K562 (cell line): ENCODE measurements at regions not wholly inside any gene's neighbourhood (a gene's known extent, or its start where the extent isn't known, plus 50 kb on each side); places are given as distances from the start of the nearest gene placed in this dataset.

Experiments used
- ATAC-seq: fragments of 200-7000 bp; cut with Tn5 transposase; 3 replicates; pipeline ENCODE4 v1.9.1; 2020; ENCODE audit warnings: moderate library complexity
- BruUV-seq: library from RNA; stranded (reverse); fragments of 400-500 nt; replicated peaks from 2 replicates; lab custom pipeline; 2021; lab: Mats Ljungman, UMichigan
- CTCF ChIA-PET: fragments of 300-600 bp; formaldehyde crosslinking; extraction: SDS; loops from one replicate; lab custom pipeline; 2021; ENCODE audit warnings: low intra/inter-chr PET ratio; lab: Yijun Ruan, JAX
- POLR2A ChIA-PET: fragments of 300-600, 350-650 bp; sonication (Branson Sonifier 250); formaldehyde crosslinking; extraction: SDS; loops from one replicate; lab custom pipeline; 2021; ENCODE audit warnings: antibody characterized with exemption, inconsistent platforms; lab: Yijun Ruan, JAX
- DNase-seq, 4 experiments: peaks; one replicate each; pipeline versions ENCODE4 v3.0.0 to v3.0.0-alpha.2; 2011 to 2018; ENCODE audit warnings: low spot score in 3 of 4, mixed read lengths in 3 of 4; ENCODE audit errors: extremely low read depth in 1 of 4
- FAIRE-seq: peaks from 2 replicates; lab custom pipeline; 2011; peaks lifted over from hg19 to GRCh38; lab: Jason Lieb, UNC
- H2AFZ ChIP-seq: 2 replicates; pipeline ENCODE4 v1.6.0; 2011; ENCODE audit warnings: low read depth, low read length, control low read depth, inconsistent platforms
- H3K27ac ChIP-seq: fragments of 200-600 bp; 3 replicates; pipeline ENCODE4 v1.8.0; 2011; ENCODE audit warnings: low read depth, mild to moderate bottlenecking, control low read depth, inconsistent platforms, low read length, moderate library complexity, mixed read lengths; ENCODE audit errors: extremely low read depth
- H3K27me3 ChIP-seq, 2 experiments: fragments of 300-600 bp in 1 of 2; 2 replicates in 1 of 2; 3 replicates in 1 of 2; pipeline versions ENCODE4 v1.6.0 to v1.8.0; 2011; ENCODE audit warnings: inconsistent platforms in 2 of 2, low read length in 2 of 2, mild to moderate bottlenecking in 1 of 2, mixed read lengths in 1 of 2, moderate library complexity in 1 of 2; ENCODE audit not compliant: control insufficient read depth in 2 of 2, insufficient read depth in 2 of 2
- H3K36me3 ChIP-seq: fragments of 300-600 bp; 3 replicates; pipeline ENCODE4 v1.8.0; 2011; ENCODE audit warnings: mild to moderate bottlenecking, low read length, inconsistent platforms; ENCODE audit not compliant: control insufficient read depth, insufficient read depth
- H3K4me1 ChIP-seq, 2 experiments: fragments of 200-600 bp in 1 of 2; replicated peaks in 1 of 2; 2 replicates in 1 of 2; 3 replicates in 1 of 2; pipeline versions ENCODE4 v1.5.1 to v1.8.0; 2011; ENCODE audit warnings: inconsistent platforms in 2 of 2, low read length in 2 of 2, mild to moderate bottlenecking in 1 of 2, mixed read lengths in 1 of 2, moderate library complexity in 1 of 2; ENCODE audit not compliant: control insufficient read depth in 2 of 2, insufficient read depth in 2 of 2
- H3K4me2 ChIP-seq: 2 replicates; pipeline ENCODE4 v1.6.1; 2011; ENCODE audit warnings: low read length, control low read depth, inconsistent platforms, mixed read lengths; ENCODE audit not compliant: insufficient read depth
- H3K4me3 ChIP-seq: fragments of 200-600 bp; sonication (generic), shearing (Covaris generic); 2 replicates; pipeline ENCODE4 v1.5.1; 2016; ENCODE audit warnings: control low read depth, inconsistent platforms
- H3K79me2 ChIP-seq: fragments of 200-600 bp; 3 replicates; pipeline ENCODE4 v1.8.0; 2011; ENCODE audit warnings: low read length, inconsistent platforms; ENCODE audit not compliant: control insufficient read depth, insufficient read depth
- H3K9ac ChIP-seq, 2 experiments: 2 replicates each; pipeline versions ENCODE4 v1.6.0 to v1.6.1; 2011; ENCODE audit warnings: low read depth in 2 of 2, low read length in 2 of 2, control low read depth in 1 of 2, inconsistent platforms in 1 of 2, mild to moderate bottlenecking in 1 of 2, mixed read lengths in 1 of 2; ENCODE audit not compliant: insufficient read depth in 1 of 2
- H3K9me1 ChIP-seq: one replicate; pipeline ENCODE4 v1.6.0; 2011; ENCODE audit warnings: inconsistent platforms, mild to moderate bottlenecking, low read length, moderate library complexity; ENCODE audit not compliant: control insufficient read depth, insufficient read depth
- H3K9me3 ChIP-seq: replicated peaks from 2 replicates; pipeline ENCODE4 v1.5.1; 2011; ENCODE audit warnings: low read depth, low read length, inconsistent platforms; ENCODE audit not compliant: control insufficient read depth, insufficient read depth
- H4K20me1 ChIP-seq: replicated peaks from 2 replicates; pipeline ENCODE4 v1.6.1; 2011; ENCODE audit warnings: low read length, inconsistent platforms, mixed read lengths; ENCODE audit not compliant: control insufficient read depth, insufficient read depth
- BACH1 ChIP-seq: fragments of 200-800 bp; sonication (Bioruptor generic); IDR thresholded peaks from 2 replicates; pipeline ENCODE4 v1.6.1; 2016; ENCODE audit warnings: missing genetic modification characterization, missing compliant biosample characterization
- ESRRB ChIP-seq: fragments of 250-450 bp; sonication (Bioruptor Pico); IDR thresholded peaks from 2 replicates; pipeline ENCODE4 v1.5.0; 2020; ENCODE audit warnings: mild to moderate bottlenecking, moderate library complexity, borderline replicate concordance
- EZH2 ChIP-seq: IDR thresholded peaks from 2 replicates; pipeline ENCODE4 v1.6.1; 2012; ENCODE audit warnings: low read depth, mild to moderate bottlenecking, inconsistent platforms, low read length, borderline replicate concordance
- GATAD2B ChIP-seq: fragments of 450-650 bp; IDR thresholded peaks from 2 replicates; pipeline ENCODE4 v1.6.1; 2017; ENCODE audit warnings: mild to moderate bottlenecking, borderline replicate concordance
- HIVEP1 ChIP-seq: fragments of 250-450 bp; sonication (Bioruptor Pico); IDR thresholded peaks from 2 replicates; pipeline ENCODE4 v1.4.0; 2020; ENCODE audit warnings: mild to moderate bottlenecking
- JUN ChIP-seq, 2 experiments: sonication (generic) in 1 of 2; formaldehyde crosslinking in 1 of 2; IDR thresholded peaks; 2 replicates each; pipeline versions ENCODE4 v1.6.1 to v1.8.0; 2012 to 2022; ENCODE audit warnings: borderline replicate concordance in 2 of 2, mild to moderate bottlenecking in 2 of 2, improper control_type of control experiment in 1 of 2, low read depth in 1 of 2, low read length in 1 of 2, missing genetic modification reagents in 1 of 2
- NFE2L1 ChIP-seq: fragments of 450-650 bp; IDR thresholded peaks from 2 replicates; pipeline ENCODE4 v1.6.1; 2016; ENCODE audit warnings: missing genetic modification characterization, low read depth, mild to moderate bottlenecking, missing compliant biosample characterization, moderate library complexity, borderline replicate concordance
- NR2F6 ChIP-seq: fragments of 450-650 bp; formaldehyde crosslinking; IDR thresholded peaks from 2 replicates; pipeline ENCODE4 v1.4.0; 2020; ENCODE audit warnings: mild to moderate bottlenecking
- SP1 ChIP-seq: sonication (generic); formaldehyde crosslinking; IDR thresholded peaks from 2 replicates; pipeline ENCODE4 v1.8.1; 2022; ENCODE audit warnings: mild to moderate bottlenecking, missing genetic modification reagents
- SUPT5H ChIP-seq: fragments of 450-650 bp; IDR thresholded peaks from 2 replicates; pipeline ENCODE4 v1.6.1; 2016
- ZNF140 ChIP-seq: fragments of 250-450 bp; sonication (Bioruptor Pico); IDR thresholded peaks from 2 replicates; pipeline ENCODE4 v1.8.0; 2021; ENCODE audit warnings: moderate library complexity, mild to moderate bottlenecking, inconsistent platforms
- ZNF197 ChIP-seq: fragments of 200-800 bp; sonication (Bioruptor generic); IDR thresholded peaks from 2 replicates; pipeline ENCODE4 v1.6.1; 2016; ENCODE audit warnings: low read depth, missing genetic modification characterization, missing compliant biosample characterization
- WGBS: fragments of 100-300 bp; shearing (Covaris generic); methylation state at CpG from one replicate; pipeline ENCODE4 v1.1.6; 2016; ENCODE audit warnings: low coverage, mixed read lengths; ENCODE audit not compliant: insufficient coverage; ENCODE audit errors: missing lambda C conversion rate; 5-methylcytosine and 5-hydroxymethylcytosine counted together
- in situ Hi-C: fragments of 300-500 bp; cut with MboI; formaldehyde crosslinking; loops from 4 replicates; pipeline ENCODE4 v1.15.0; 2018; ENCODE audit warnings: inconsistent platforms, mixed read lengths
- intact Hi-C: fragments of 100-400 bp; cut with micrococcal nuclease; formaldehyde crosslinking; loops from 2 replicates; pipeline ENCODE4 v1.14.2; 2022
- TF ChIP-seq, protein P1 (sequence below): fragments of 450-650 bp; formaldehyde crosslinking; IDR thresholded peaks from 2 replicates; pipeline ENCODE4 v1.4.0; 2020; ENCODE audit warnings: mild to moderate bottlenecking, mixed read lengths
- TF ChIP-seq, protein P2 (sequence below): fragments of 250-450 bp; sonication (Bioruptor Pico); IDR thresholded peaks from 2 replicates; pipeline ENCODE4 v1.4.0; 2020; ENCODE audit warnings: mild to moderate bottlenecking, moderate library complexity
- TF ChIP-seq, protein P3 (sequence below), 2 experiments: fragments of 150-350 bp in 1 of 2; IDR thresholded peaks; 2 replicates each; pipeline ENCODE4 v1.6.1; 2012 to 2016; ENCODE audit warnings: low read depth in 2 of 2, low read length in 2 of 2, mild to moderate bottlenecking in 1 of 2, moderate library complexity in 1 of 2

DNA sequence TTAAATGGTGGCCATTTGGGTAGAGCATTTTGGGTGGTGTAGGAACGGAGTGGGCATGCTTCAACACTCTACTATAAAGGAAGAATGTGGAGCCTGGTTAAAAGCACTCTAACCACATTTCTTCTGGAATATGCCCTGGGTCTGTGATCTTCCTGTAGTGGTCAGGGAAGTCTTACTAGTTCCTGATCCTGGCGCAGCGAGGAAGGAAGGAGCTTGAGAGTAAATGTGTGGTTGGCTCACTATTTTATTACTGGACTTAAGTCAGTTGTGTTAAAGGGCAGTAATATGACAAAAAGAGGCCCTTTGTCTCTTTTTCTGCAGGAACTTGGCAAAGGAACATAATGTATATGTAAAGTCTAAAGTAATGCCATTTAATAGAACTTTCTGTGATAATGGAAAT lies 197.6 kb upstream of the ZPLD1 start:
- H3K36me3 ChIP-seq: no peaks in the 10 kb centered on the region
- WGBS: 0% methylated on average over 3 of the region's 3 CpGs
- intact Hi-C loops: no loop called here
- H3K9me3 ChIP-seq: no peaks in the 10 kb centered on the region
- no peaks in the 10 kb centered on the region for H4K20me1 ChIP-seq
- no peaks in the 10 kb centered on the region for H3K27me3 ChIP-seq
- H2AFZ ChIP-seq: no peak overlapping the region
- no peaks in the 10 kb centered on the region for H3K9me1 ChIP-seq
- DNase-seq: no peak
- no peaks in the 10 kb centered on the region for H3K4me1 ChIP-seq
- H3K27ac ChIP-seq: no peak overlapping the region
- CTCF ChIA-PET: no interaction called here
- in situ Hi-C loops: no loop called here
- FAIRE-seq: no peak
- H3K79me2 ChIP-seq: no peaks in the 10 kb centered on the region
- TF ChIP-seq, protein P1, sequence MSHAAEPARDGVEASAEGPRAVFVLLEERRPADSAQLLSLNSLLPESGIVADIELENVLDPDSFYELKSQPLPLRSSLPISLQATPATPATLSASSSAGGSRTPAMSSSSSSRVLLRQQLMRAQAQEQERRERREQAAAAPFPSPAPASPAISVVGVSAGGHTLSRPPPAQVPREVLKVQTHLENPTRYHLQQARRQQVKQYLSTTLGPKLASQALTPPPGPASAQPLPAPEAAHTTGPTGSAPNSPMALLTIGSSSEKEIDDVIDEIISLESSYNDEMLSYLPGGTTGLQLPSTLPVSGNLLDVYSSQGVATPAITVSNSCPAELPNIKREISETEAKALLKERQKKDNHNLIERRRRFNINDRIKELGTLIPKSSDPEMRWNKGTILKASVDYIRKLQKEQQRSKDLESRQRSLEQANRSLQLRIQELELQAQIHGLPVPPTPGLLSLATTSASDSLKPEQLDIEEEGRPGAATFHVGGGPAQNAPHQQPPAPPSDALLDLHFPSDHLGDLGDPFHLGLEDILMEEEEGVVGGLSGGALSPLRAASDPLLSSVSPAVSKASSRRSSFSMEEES (CRISPR knock-in tag): no peak
- TF ChIP-seq SP1 (CRISPR knock-in tag) (no peak), ZNF197 (no peak), EZH2 (no peak), NFE2L1 (tag) (no peak), SUPT5H (no peak), ESRRB (CRISPR knock-in tag) (no peak), HIVEP1 (CRISPR knock-in tag) (no peak), ZNF140 (CRISPR knock-in tag) (no peak), BACH1 (tag) (no peak), GATAD2B (no peak), JUN (IDR thresholded peaks at IDR 0.05; ENCODE audit: borderline replicate concordance, low read depth, low read length) (no peak), JUN (CRISPR knock-in tag; IDR thresholded peaks at IDR 0.05; ENCODE audit: borderline replicate concordance) (no peak), NR2F6 (CRISPR knock-in tag) (no peak)
- TF ChIP-seq, protein P2, sequence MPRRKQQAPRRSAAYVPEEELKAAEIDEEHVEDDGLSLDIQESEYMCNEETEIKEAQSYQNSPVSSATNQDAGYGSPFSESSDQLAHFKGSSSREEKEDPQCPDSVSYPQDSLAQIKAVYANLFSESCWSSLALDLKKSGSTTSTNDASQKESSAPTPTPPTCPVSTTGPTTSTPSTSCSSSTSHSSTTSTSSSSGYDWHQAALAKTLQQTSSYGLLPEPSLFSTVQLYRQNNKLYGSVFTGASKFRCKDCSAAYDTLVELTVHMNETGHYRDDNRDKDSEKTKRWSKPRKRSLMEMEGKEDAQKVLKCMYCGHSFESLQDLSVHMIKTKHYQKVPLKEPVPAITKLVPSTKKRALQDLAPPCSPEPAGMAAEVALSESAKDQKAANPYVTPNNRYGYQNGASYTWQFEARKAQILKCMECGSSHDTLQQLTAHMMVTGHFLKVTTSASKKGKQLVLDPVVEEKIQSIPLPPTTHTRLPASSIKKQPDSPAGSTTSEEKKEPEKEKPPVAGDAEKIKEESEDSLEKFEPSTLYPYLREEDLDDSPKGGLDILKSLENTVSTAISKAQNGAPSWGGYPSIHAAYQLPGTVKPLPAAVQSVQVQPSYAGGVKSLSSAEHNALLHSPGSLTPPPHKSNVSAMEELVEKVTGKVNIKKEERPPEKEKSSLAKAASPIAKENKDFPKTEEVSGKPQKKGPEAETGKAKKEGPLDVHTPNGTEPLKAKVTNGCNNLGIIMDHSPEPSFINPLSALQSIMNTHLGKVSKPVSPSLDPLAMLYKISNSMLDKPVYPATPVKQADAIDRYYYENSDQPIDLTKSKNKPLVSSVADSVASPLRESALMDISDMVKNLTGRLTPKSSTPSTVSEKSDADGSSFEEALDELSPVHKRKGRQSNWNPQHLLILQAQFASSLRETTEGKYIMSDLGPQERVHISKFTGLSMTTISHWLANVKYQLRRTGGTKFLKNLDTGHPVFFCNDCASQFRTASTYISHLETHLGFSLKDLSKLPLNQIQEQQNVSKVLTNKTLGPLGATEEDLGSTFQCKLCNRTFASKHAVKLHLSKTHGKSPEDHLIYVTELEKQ: no peak
- TF ChIP-seq, protein P3, sequence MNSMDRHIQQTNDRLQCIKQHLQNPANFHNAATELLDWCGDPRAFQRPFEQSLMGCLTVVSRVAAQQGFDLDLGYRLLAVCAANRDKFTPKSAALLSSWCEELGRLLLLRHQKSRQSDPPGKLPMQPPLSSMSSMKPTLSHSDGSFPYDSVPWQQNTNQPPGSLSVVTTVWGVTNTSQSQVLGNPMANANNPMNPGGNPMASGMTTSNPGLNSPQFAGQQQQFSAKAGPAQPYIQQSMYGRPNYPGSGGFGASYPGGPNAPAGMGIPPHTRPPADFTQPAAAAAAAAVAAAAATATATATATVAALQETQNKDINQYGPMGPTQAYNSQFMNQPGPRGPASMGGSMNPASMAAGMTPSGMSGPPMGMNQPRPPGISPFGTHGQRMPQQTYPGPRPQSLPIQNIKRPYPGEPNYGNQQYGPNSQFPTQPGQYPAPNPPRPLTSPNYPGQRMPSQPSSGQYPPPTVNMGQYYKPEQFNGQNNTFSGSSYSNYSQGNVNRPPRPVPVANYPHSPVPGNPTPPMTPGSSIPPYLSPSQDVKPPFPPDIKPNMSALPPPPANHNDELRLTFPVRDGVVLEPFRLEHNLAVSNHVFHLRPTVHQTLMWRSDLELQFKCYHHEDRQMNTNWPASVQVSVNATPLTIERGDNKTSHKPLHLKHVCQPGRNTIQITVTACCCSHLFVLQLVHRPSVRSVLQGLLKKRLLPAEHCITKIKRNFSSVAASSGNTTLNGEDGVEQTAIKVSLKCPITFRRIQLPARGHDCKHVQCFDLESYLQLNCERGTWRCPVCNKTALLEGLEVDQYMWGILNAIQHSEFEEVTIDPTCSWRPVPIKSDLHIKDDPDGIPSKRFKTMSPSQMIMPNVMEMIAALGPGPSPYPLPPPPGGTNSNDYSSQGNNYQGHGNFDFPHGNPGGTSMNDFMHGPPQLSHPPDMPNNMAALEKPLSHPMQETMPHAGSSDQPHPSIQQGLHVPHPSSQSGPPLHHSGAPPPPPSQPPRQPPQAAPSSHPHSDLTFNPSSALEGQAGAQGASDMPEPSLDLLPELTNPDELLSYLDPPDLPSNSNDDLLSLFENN (IDR thresholded peaks at IDR 0.05; ENCODE audit: low read depth in 2 of 2, low read length in 2 of 2): no peak
- no peak overlapping the region for H3K4me3 ChIP-seq
- ATAC-seq: no peak
- no peak overlapping the region for H3K4me2 ChIP-seq
- POLR2A ChIA-PET: no interaction called here
- no peak overlapping the region for H3K9ac ChIP-seq
- no TSS peak for BruUV-seq
